Tibial nerve (tissue), 3 donors: ENCODE measurements at regions not wholly inside any gene's neighbourhood (a gene's known extent, or its start where the extent isn't known, plus 50 kb on each side); places are given as distances from the start of the nearest gene placed in this dataset.

Experiments used
- POLR2A ChIP-seq, 2 donors: fragments of 450-650 bp; IDR thresholded peaks; one replicate each; pipeline ENCODE4 v1.6.1; 2017; ENCODE audit warnings: antibody characterized with exemption in 2 of 2, mild to moderate bottlenecking in 2 of 2, moderate library complexity in 2 of 2
- TF ChIP-seq, protein P1 (sequence below), 5 experiments: fragments of 200-600 bp in 3 of 5; fragments of 450-650 bp in 2 of 5; sonication (generic) in 3 of 5; IDR thresholded peaks; one replicate each; pipeline ENCODE4 v1.5.1; 2016 to 2019; ENCODE audit warnings: antibody characterized with exemption in 5 of 5, mild to moderate bottlenecking in 3 of 5, moderate library complexity in 2 of 5

- TF ChIP-seq, protein P1, sequence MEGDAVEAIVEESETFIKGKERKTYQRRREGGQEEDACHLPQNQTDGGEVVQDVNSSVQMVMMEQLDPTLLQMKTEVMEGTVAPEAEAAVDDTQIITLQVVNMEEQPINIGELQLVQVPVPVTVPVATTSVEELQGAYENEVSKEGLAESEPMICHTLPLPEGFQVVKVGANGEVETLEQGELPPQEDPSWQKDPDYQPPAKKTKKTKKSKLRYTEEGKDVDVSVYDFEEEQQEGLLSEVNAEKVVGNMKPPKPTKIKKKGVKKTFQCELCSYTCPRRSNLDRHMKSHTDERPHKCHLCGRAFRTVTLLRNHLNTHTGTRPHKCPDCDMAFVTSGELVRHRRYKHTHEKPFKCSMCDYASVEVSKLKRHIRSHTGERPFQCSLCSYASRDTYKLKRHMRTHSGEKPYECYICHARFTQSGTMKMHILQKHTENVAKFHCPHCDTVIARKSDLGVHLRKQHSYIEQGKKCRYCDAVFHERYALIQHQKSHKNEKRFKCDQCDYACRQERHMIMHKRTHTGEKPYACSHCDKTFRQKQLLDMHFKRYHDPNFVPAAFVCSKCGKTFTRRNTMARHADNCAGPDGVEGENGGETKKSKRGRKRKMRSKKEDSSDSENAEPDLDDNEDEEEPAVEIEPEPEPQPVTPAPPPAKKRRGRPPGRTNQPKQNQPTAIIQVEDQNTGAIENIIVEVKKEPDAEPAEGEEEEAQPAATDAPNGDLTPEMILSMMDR (IDR thresholded peaks at IDR 0.05): no peak
- no peak for TF ChIP-seq POLR2A (IDR thresholded peaks at IDR 0.05)
Observed at GRCh38 chr1:82755671-82756070, 954.9 kb downstream of the ADGRL2 start.
